H9 (cell line): ENCODE measurements at regions not wholly inside any gene's neighbourhood (a gene's known extent, or its start where the extent isn't known, plus 50 kb on each side); places are given as distances from the start of the nearest gene placed in this dataset.

Source experiments
- DNase-seq: peaks from one replicate; pipeline ENCODE4 v3.0.0-alpha.2; 2017
- H2AFZ ChIP-seq: one replicate; pipeline ENCODE4 v1.6.1; 2013; ENCODE audit warnings: mild to moderate bottlenecking, low read length, control low read depth, moderate library complexity
- H2AK5ac ChIP-seq: 2 replicates; pipeline ENCODE4 v1.6.1; 2013; ENCODE audit warnings: low read length, control low read depth, mixed read lengths; ENCODE audit not compliant: insufficient read length
- H2BK120ac ChIP-seq: one replicate; pipeline ENCODE4 v1.6.1; 2013; ENCODE audit warnings: low read depth, mild to moderate bottlenecking, low read length, control low read depth, inconsistent platforms; ENCODE audit not compliant: poor library complexity, severe bottlenecking
- H2BK12ac ChIP-seq: 2 replicates; pipeline ENCODE4 v1.6.1; 2013; ENCODE audit warnings: low read length, control low read depth, mixed read lengths, low read depth; ENCODE audit not compliant: insufficient read length
- H2BK15ac ChIP-seq: 2 replicates; pipeline ENCODE4 v1.6.1; 2013; ENCODE audit warnings: low read depth, low read length, control low read depth
- H2BK20ac ChIP-seq: one replicate; pipeline ENCODE4 v1.6.1; 2013; ENCODE audit warnings: low read depth, mild to moderate bottlenecking, low read length, control low read depth, inconsistent platforms; ENCODE audit not compliant: poor library complexity, severe bottlenecking
- H2BK5ac ChIP-seq: 2 replicates; pipeline ENCODE4 v1.6.1; 2013; ENCODE audit warnings: low read length, control low read depth, mixed read lengths; ENCODE audit not compliant: insufficient read length
- H3K14ac ChIP-seq: 2 replicates; pipeline ENCODE4 v1.6.1; 2013; ENCODE audit warnings: low read length, control low read depth; ENCODE audit not compliant: insufficient read depth
- H3K18ac ChIP-seq: 2 replicates; pipeline ENCODE4 v1.6.1; 2013; ENCODE audit warnings: low read depth, mild to moderate bottlenecking, mixed read lengths, low read length, control low read depth; ENCODE audit not compliant: insufficient read length
- H3K23ac ChIP-seq: 2 replicates; pipeline ENCODE4 v1.6.1; 2013; ENCODE audit warnings: low read length, control low read depth, mixed read lengths, low read depth; ENCODE audit not compliant: insufficient read length
- H3K23me2 ChIP-seq: 2 replicates; pipeline ENCODE4 v1.6.1; 2013; ENCODE audit warnings: low read depth, mild to moderate bottlenecking, mixed read lengths, low read length, control low read depth; ENCODE audit not compliant: insufficient read length, poor library complexity, severe bottlenecking
- H3K27ac ChIP-seq: 2 replicates; pipeline ENCODE4 v1.5.1; 2013; ENCODE audit warnings: low read length, control low read depth, mixed read lengths, low read depth; ENCODE audit not compliant: insufficient read length
- H3K27me3 ChIP-seq: 2 replicates; pipeline ENCODE4 v1.6.1; 2013; ENCODE audit warnings: low read length, control low read depth, inconsistent platforms; ENCODE audit not compliant: insufficient read depth
- H3K4ac ChIP-seq: 2 replicates; pipeline ENCODE4 v1.6.1; 2013; ENCODE audit warnings: low read depth, mild to moderate bottlenecking, control low read depth, inconsistent platforms, low read length, moderate library complexity
- H3K4me1 ChIP-seq: 2 replicates; pipeline ENCODE4 v1.6.1; 2013; ENCODE audit warnings: low read length, control low read depth, inconsistent platforms; ENCODE audit not compliant: insufficient read depth
- H3K4me2 ChIP-seq: 2 replicates; pipeline ENCODE4 v1.6.1; 2013; ENCODE audit warnings: low read length, control low read depth, mixed read lengths; ENCODE audit not compliant: insufficient read length, insufficient read depth
- H3K56ac ChIP-seq: 2 replicates; pipeline ENCODE4 v1.6.1; 2013; ENCODE audit warnings: low read depth, mild to moderate bottlenecking, mixed read lengths, low read length, control low read depth; ENCODE audit not compliant: insufficient read length
- H3K79me1 ChIP-seq: 2 replicates; pipeline ENCODE4 v1.6.1; 2013; ENCODE audit warnings: low read depth, mild to moderate bottlenecking, moderate library complexity, low read length, control low read depth, inconsistent platforms; ENCODE audit not compliant: insufficient read depth, poor library complexity, severe bottlenecking
- H3K79me2 ChIP-seq: 2 replicates; pipeline ENCODE4 v1.6.1; 2013; ENCODE audit warnings: low read length, control low read depth, inconsistent platforms; ENCODE audit not compliant: insufficient read depth
- H3K9ac ChIP-seq: 2 replicates; pipeline ENCODE4 v1.6.1; 2013; ENCODE audit warnings: low read length, control low read depth, mixed read lengths; ENCODE audit not compliant: insufficient read length; ENCODE audit errors: extremely low read depth
- H3K9me3 ChIP-seq: one replicate; pipeline ENCODE4 v1.6.1; 2013; ENCODE audit warnings: low read depth, low read length, inconsistent platforms; ENCODE audit not compliant: control insufficient read depth
- H3T11ph ChIP-seq: one replicate; pipeline ENCODE4 v1.6.1; 2013; ENCODE audit warnings: mild to moderate bottlenecking, low read length, control low read depth, inconsistent platforms
- H4K20me1 ChIP-seq: one replicate; pipeline ENCODE4 v1.6.1; 2013; ENCODE audit not compliant: control insufficient read depth, insufficient read length, insufficient read depth
- H4K5ac ChIP-seq: 2 replicates; pipeline ENCODE4 v1.6.1; 2013; ENCODE audit warnings: low read depth, mild to moderate bottlenecking, mixed read lengths, low read length, control low read depth; ENCODE audit not compliant: insufficient read length
- H4K8ac ChIP-seq: replicated peaks from 2 replicates; pipeline ENCODE4 v1.6.1; 2013; ENCODE audit warnings: low read length, control low read depth, mixed read lengths, low read depth; ENCODE audit not compliant: insufficient read length
- H4K91ac ChIP-seq: 2 replicates; pipeline ENCODE4 v1.6.1; 2013; ENCODE audit warnings: low read depth, mild to moderate bottlenecking, moderate library complexity, mixed read lengths, low read length, control low read depth; ENCODE audit not compliant: insufficient read length
- H3K27ac Mint-ChIP-seq, 3 experiments: 2 replicates in 2 of 3; 3 replicates in 1 of 3; pipeline ENCODE4 v1.8.0; 2020 to 2021; ENCODE audit warnings: mixed read lengths in 3 of 3, mild to moderate bottlenecking in 1 of 3, moderate library complexity in 1 of 3
- H3K27me3 Mint-ChIP-seq: 2 replicates; pipeline ENCODE4 v1.8.0; 2021; ENCODE audit warnings: low read depth, mild to moderate bottlenecking, moderate library complexity, mixed read lengths
- H3K36me3 Mint-ChIP-seq, 3 experiments: 2 replicates in 2 of 3; 3 replicates in 1 of 3; pipeline ENCODE4 v1.8.0; 2020 to 2021; ENCODE audit warnings: low read depth in 3 of 3, mixed read lengths in 3 of 3; ENCODE audit not compliant: insufficient read depth in 1 of 3
- H3K4me1 Mint-ChIP-seq, 2 experiments: 2 replicates each; pipeline ENCODE4 v1.8.0; 2020; ENCODE audit warnings: mixed read lengths in 2 of 2
- H3K4me3 Mint-ChIP-seq, 2 experiments: 2 replicates in 1 of 2; 3 replicates in 1 of 2; pipeline ENCODE4 v1.8.0; 2020 to 2021; ENCODE audit warnings: mild to moderate bottlenecking in 2 of 2, mixed read lengths in 2 of 2, moderate library complexity in 1 of 2
- H3K9me3 Mint-ChIP-seq, 2 experiments: 2 replicates in 1 of 2; 3 replicates in 1 of 2; pipeline ENCODE4 v1.8.0; 2020; ENCODE audit warnings: mild to moderate bottlenecking in 2 of 2, mixed read lengths in 2 of 2, moderate library complexity in 1 of 2
- CTCF ChIP-seq: fragments of 200-600 bp; sonication (generic); conservative IDR thresholded peaks from 3 replicates; pipeline ENCODE4 v1.8.0; 2021; ENCODE audit warnings: antibody characterized with exemption, mild to moderate bottlenecking
- WGBS: extraction: QIAGEN DNeasy Blood & Tissue Kit; methylation state at CpG from one replicate; pipeline ENCODE4 v1.1.7; 2013; ENCODE audit warnings: missing lambda C conversion rate, low lambda C conversion rate, mixed read lengths; ENCODE audit not compliant: insufficient read length; ENCODE audit errors: extremely low coverage; 5-methylcytosine and 5-hydroxymethylcytosine counted together

GRCh38 chr12:75908961-75909605 is 122.5 kb downstream of the PHLDA1 start:
- no peak overlapping the region for H2BK5ac ChIP-seq
- WGBS: no CpG with 5 or more reads among the region's 2 CpGs
- no peak overlapping the region for H2BK20ac ChIP-seq
- Mint-ChIP-seq H3K4me1 (peaks cover 14 to 15% of the 10 kb centered on the region in 2 experiments), H3K4me3 (no peak overlapping the region), H3K9me3 (no peaks in the 10 kb centered on the region), H3K36me3 (no peaks in the 10 kb centered on the region), H3K27ac (no peak overlapping the region), H3K27me3 (no peaks in the 10 kb centered on the region)
- H3K4me2 ChIP-seq: no peak overlapping the region
- no peak overlapping the region for H3K14ac ChIP-seq
- no peaks in the 10 kb centered on the region; the same call in 1 of the 2 replicates for H3K4me1 ChIP-seq
- H2BK120ac ChIP-seq: no peak overlapping the region
- no peaks in the 10 kb centered on the region for H4K20me1 ChIP-seq
- no peak overlapping the region for H2AK5ac ChIP-seq
- no peaks in the 10 kb centered on the region for H3K27me3 ChIP-seq
- no peaks in the 10 kb centered on the region for H3K23me2 ChIP-seq
- no peak overlapping the region for H2BK15ac ChIP-seq
- no peak overlapping the region for H3K23ac ChIP-seq
- no peak for DNase-seq
- H2BK12ac ChIP-seq: no peak overlapping the region
- no peak for TF ChIP-seq CTCF
- no peak overlapping the region for H3K9ac ChIP-seq
- no peak overlapping the region for H3K18ac ChIP-seq
- no peak overlapping the region for H4K5ac ChIP-seq
- H3K27ac ChIP-seq: no peak overlapping the region
- H3K56ac ChIP-seq: no peak overlapping the region
- H3K4ac ChIP-seq: no peak overlapping the region
- H4K8ac ChIP-seq: no peak overlapping the region
- H3K79me1 ChIP-seq: no peaks in the 10 kb centered on the region
- H3K79me2 ChIP-seq: no peaks in the 10 kb centered on the region
- no peaks in the 10 kb centered on the region for H3K9me3 ChIP-seq
- H3T11ph ChIP-seq: no peak overlapping the region
- H4K91ac ChIP-seq: no peak overlapping the region
- no peak overlapping the region for H2AFZ ChIP-seq
